Ovary (tissue), 3 donors: ENCODE measurements at regions not wholly inside any gene's neighbourhood (a gene's known extent, or its start where the extent isn't known, plus 50 kb on each side); places are given as distances from the start of the nearest gene placed in this dataset.

ENCODE experiments used
- CTCF ChIP-seq, 3 donors: fragments of 450-650 bp in 2 of 3; fragments of 200-600 bp in 1 of 3; IDR thresholded peaks; one replicate each; pipeline versions ENCODE4 v1.5.1 to v1.8.0; 2016 to 2022; ENCODE audit warnings: antibody characterized with exemption in 3 of 3, mild to moderate bottlenecking in 1 of 3
- POLR2A ChIP-seq: fragments of 450-650 bp; IDR thresholded peaks from one replicate; pipeline ENCODE4 v1.6.1; 2017; ENCODE audit warnings: antibody characterized with exemption, mild to moderate bottlenecking, moderate library complexity
- donor health status: DM: no; HTN: no; CAD: no.

- TF ChIP-seq POLR2A (no peak), CTCF (IDR thresholded peaks at IDR 0.05) (no peak)
Observed at GRCh38 chr5:98497418-98497817, 276.0 kb upstream of the RGMB start.
